Neural progenitor cell (in vitro differentiated cells): ENCODE measurements at regions not wholly inside any gene's neighbourhood (a gene's known extent, or its start where the extent isn't known, plus 50 kb on each side); places are given as distances from the start of the nearest gene placed in this dataset.
"Not testable (repeated sequence)": the region's sequence is repeated elsewhere in the genome, so short reads cannot be mapped to it uniquely, and the experiment has no call there.

Source experiments
- DNase-seq: peaks from one replicate; pipeline ENCODE4 v3.0.0-alpha.2; 2016; ENCODE audit warnings: low spot score
- H2AFZ ChIP-seq: fragments of 200-600 bp; sonication (generic); replicated peaks from 2 replicates; pipeline ENCODE4 v1.6.1; 2016; ENCODE audit warnings: antibody characterized with exemption
- H3F3A ChIP-seq: fragments of 200-600 bp; sonication (generic); 2 replicates; pipeline ENCODE4 v1.6.1; 2016; ENCODE audit warnings: antibody characterized with exemption, low read depth
- H3K27ac ChIP-seq: fragments of 200-600 bp; sonication (generic); 2 replicates; pipeline ENCODE4 v1.5.1; 2016; ENCODE audit warnings: mild to moderate bottlenecking
- H3K27me3 ChIP-seq: fragments of 200-600 bp; sonication (generic); 2 replicates; pipeline ENCODE4 v1.6.1; 2016; ENCODE audit warnings: mild to moderate bottlenecking, moderate library complexity
- H3K36me3 ChIP-seq: fragments of 200-600 bp; sonication (generic); 2 replicates; pipeline ENCODE4 v1.5.1; 2016
- H3K4me1 ChIP-seq: fragments of 200-600 bp; sonication (generic); 2 replicates; pipeline ENCODE4 v1.6.1; 2016; ENCODE audit warnings: mixed run types
- H3K4me2 ChIP-seq: fragments of 200-600 bp; sonication (generic); 2 replicates; pipeline ENCODE4 v1.6.1; 2016
- H3K4me3 ChIP-seq: fragments of 200-600 bp; sonication (generic); 2 replicates; pipeline ENCODE4 v1.5.1; 2016
- H3K79me2 ChIP-seq: fragments of 200-600 bp; sonication (generic); 2 replicates; pipeline ENCODE4 v1.6.1; 2016; ENCODE audit warnings: low read depth
- H3K9ac ChIP-seq: fragments of 200-600 bp; sonication (generic); 2 replicates; pipeline ENCODE4 v1.6.1; 2016
- H3K9me3 ChIP-seq: fragments of 200-600 bp; sonication (generic); 2 replicates; pipeline ENCODE4 v1.5.1; 2016; ENCODE audit warnings: low read depth
- H4K20me1 ChIP-seq: fragments of 200-600 bp; sonication (generic); 2 replicates; pipeline ENCODE4 v1.6.1; 2016; ENCODE audit warnings: low read depth
- H3K27ac Mint-ChIP-seq: 3 replicates; pipeline ENCODE4 v1.8.0; 2021; ENCODE audit warnings: mixed read lengths
- H3K27me3 Mint-ChIP-seq: 2 replicates; pipeline ENCODE4 v1.8.0; 2022; ENCODE audit warnings: low read depth, mild to moderate bottlenecking, inconsistent platforms, moderate library complexity, mixed read lengths; ENCODE audit not compliant: insufficient read depth
- H3K36me3 Mint-ChIP-seq: 3 replicates; pipeline ENCODE4 v1.8.0; 2021; ENCODE audit warnings: mixed read lengths
- H3K4me1 Mint-ChIP-seq: 3 replicates; pipeline ENCODE4 v1.8.0; 2021; ENCODE audit warnings: mixed read lengths
- H3K4me3 Mint-ChIP-seq: 3 replicates; pipeline ENCODE4 v1.8.0; 2021; ENCODE audit warnings: mild to moderate bottlenecking, moderate library complexity, mixed read lengths
- H3K9me3 Mint-ChIP-seq: 3 replicates; pipeline ENCODE4 v1.8.0; 2020; ENCODE audit warnings: mixed read lengths
- CTCF ChIP-seq: fragments of 200-600 bp; sonication (generic); IDR thresholded peaks from 2 replicates; pipeline ENCODE4 v1.5.1; 2017; ENCODE audit warnings: antibody characterized with exemption, mild to moderate bottlenecking
- EZH2 ChIP-seq: fragments of 200-600 bp; sonication (generic); IDR thresholded peaks from 2 replicates; pipeline ENCODE4 v1.6.1; 2017; ENCODE audit warnings: antibody characterized with exemption, mild to moderate bottlenecking, moderate library complexity
- EZH2phosphoT487 ChIP-seq: fragments of 200-600 bp; sonication (generic); IDR thresholded peaks from 2 replicates; pipeline ENCODE4 v1.6.1; 2017; ENCODE audit warnings: antibody characterized with exemption

- peak overlapping the region; percentile 73 for H2AFZ ChIP-seq
- no peak for DNase-seq
Observed at GRCh38 chr11:29227811-29228210, 789.0 kb downstream of the KCNA4 start.

GRCh38 chr11:29224739-29225384 is 792.0 kb downstream of the KCNA4 start:
- Histone ChIP-seq H3K4me2 (no peak overlapping the region), H4K20me1 (no peaks in the 10 kb centered on the region), H3K4me1 (peaks cover 4% of the 10 kb centered on the region), H3K9me3 (no peaks in the 10 kb centered on the region), H3K9ac (no peak overlapping the region), H3K27ac (no peak overlapping the region), H2AFZ (peak overlapping the region; percentile 89), H3F3A (no peaks in the 10 kb centered on the region), H3K4me3 (no peak overlapping the region), H3K79me2 (no peaks in the 10 kb centered on the region), H3K36me3 (no peaks in the 10 kb centered on the region), H3K27me3 (no peaks in the 10 kb centered on the region)
- peak; percentile 63 for DNase-seq
- H3K4me1 Mint-ChIP-seq, result no peaks in the 10 kb centered on the region
- peaks cover 2% of the 10 kb centered on the region for H3K27me3 Mint-ChIP-seq
- no peak overlapping the region for H3K4me3 Mint-ChIP-seq
- peaks cover 9% of the 10 kb centered on the region for H3K9me3 Mint-ChIP-seq
- H3K27ac Mint-ChIP-seq, result no peak overlapping the region
- TF ChIP-seq EZH2phosphoT487 (no peak), CTCF (no peak), EZH2 (no peak)
- H3K36me3 Mint-ChIP-seq, result no peaks in the 10 kb centered on the region

More at GRCh38 chr11:29227811-29228210, 789.0 kb downstream of the KCNA4 start:
- Histone ChIP-seq H3K79me2 (no peaks in the 10 kb centered on the region), H3K4me3 (no peak overlapping the region), H3K27ac (no peak overlapping the region), H3K9ac (no peak overlapping the region), H3K27me3 (no peaks in the 10 kb centered on the region), H4K20me1 (no peaks in the 10 kb centered on the region), H3K4me2 (no peak overlapping the region), H3K9me3 (no peaks in the 10 kb centered on the region), H3F3A (no peaks in the 10 kb centered on the region), H3K36me3 (no peaks in the 10 kb centered on the region), H3K4me1 (peaks cover 4% of the 10 kb centered on the region)
- TF ChIP-seq EZH2phosphoT487 (no peak), EZH2 (no peak), CTCF (no peak)
- Mint-ChIP-seq H3K27ac (no peak overlapping the region), H3K4me1 (no peaks in the 10 kb centered on the region), H3K27me3 (peaks cover 2% of the 10 kb centered on the region), H3K4me3 (no peak overlapping the region), H3K9me3 (peaks cover 3% of the 10 kb centered on the region), H3K36me3 (no peaks in the 10 kb centered on the region)

- H2AFZ ChIP-seq, H3K9ac ChIP-seq, H3K27ac Mint-ChIP-seq, H3K9me3 Mint-ChIP-seq, H3K79me2 ChIP-seq, H3K4me3 Mint-ChIP-seq, H3K27me3 ChIP-seq, H3K27ac ChIP-seq, H3K4me2 ChIP-seq, H4K20me1 ChIP-seq, H3F3A ChIP-seq, H3K27me3 Mint-ChIP-seq, H3K4me1 Mint-ChIP-seq, H3K9me3 ChIP-seq, DNase-seq, H3K36me3 ChIP-seq, H3K36me3 Mint-ChIP-seq, H3K4me1 ChIP-seq, H3K4me3 ChIP-seq: not testable (repeated sequence)
Observed at GRCh38 chr11:29219531-29219930, 797.3 kb downstream of the KCNA4 start.

GRCh38 chr11:29217901-29218300 is 798.9 kb downstream of the KCNA4 start:
- no peak overlapping the region for H3K27ac Mint-ChIP-seq
- Histone ChIP-seq H3K4me1 (no peaks in the 10 kb centered on the region), H3K36me3 (no peaks in the 10 kb centered on the region), H3K9me3 (no peaks in the 10 kb centered on the region), H2AFZ (no peak overlapping the region), H3K9ac (no peak overlapping the region), H3K4me3 (no peak overlapping the region), H3K79me2 (no peaks in the 10 kb centered on the region), H4K20me1 (no peaks in the 10 kb centered on the region), H3K27me3 (no peaks in the 10 kb centered on the region), H3F3A (no peaks in the 10 kb centered on the region), H3K4me2 (no peak overlapping the region), H3K27ac (no peak overlapping the region)
- H3K4me1 Mint-ChIP-seq, result no peaks in the 10 kb centered on the region
- DNase-seq, result no peak
- no peak overlapping the region for H3K4me3 Mint-ChIP-seq
- peaks cover 8% of the 10 kb centered on the region for H3K9me3 Mint-ChIP-seq
- no peaks in the 10 kb centered on the region for H3K27me3 Mint-ChIP-seq
- no peak for TF ChIP-seq CTCF
- TF ChIP-seq EZH2, result no peak
- no peak for TF ChIP-seq EZH2phosphoT487
- H3K36me3 Mint-ChIP-seq, result no peaks in the 10 kb centered on the region
